D721Med (cell line): ENCODE measurements at regions not wholly inside any gene's neighbourhood (a gene's known extent, or its start where the extent isn't known, plus 50 kb on each side); places are given as distances from the start of the nearest gene placed in this dataset.

Experiments
- DNase-seq: peaks from one replicate; pipeline ENCODE4 v3.0.0; 2011; ENCODE audit warnings: low spot score; ENCODE audit not compliant: insufficient read length
- FAIRE-seq: peaks from 2 replicates; lab custom pipeline; 2011; peaks lifted over from hg19 to GRCh38; lab: Jason Lieb, UNC
- CTCF ChIP-seq: IDR thresholded peaks from 2 replicates; pipeline ENCODE4 v1.5.1; 2012; ENCODE audit warnings: mild to moderate bottlenecking, control low read depth; ENCODE audit not compliant: insufficient read depth; ENCODE audit errors: missing control alignments

GRCh38 chr6:40131675-40132074, 197.4 kb upstream of the MOCS1 start:
- no peak for DNase-seq
- FAIRE-seq: no peak
- TF ChIP-seq CTCF: no peak

- no peak for TF ChIP-seq CTCF
- DNase-seq (no peak), FAIRE-seq (no peak)
Measured at GRCh38 chr6:40128127-40128526, 193.9 kb upstream of the MOCS1 start.

- DNase-seq: no peak
- no peak for FAIRE-seq
- TF ChIP-seq CTCF: no peak
Measured at GRCh38 chr6:40125680-40126394, 191.6 kb upstream of the MOCS1 start.

GRCh38 chr6:40124924-40125323, 190.7 kb upstream of the MOCS1 start:
- TF ChIP-seq CTCF: no peak
- FAIRE-seq (no peak), DNase-seq (no peak)

- FAIRE-seq (no peak), DNase-seq (no peak)
- TF ChIP-seq CTCF: no peak
Measured at GRCh38 chr6:40116832-40117231, 182.6 kb upstream of the MOCS1 start.

GRCh38 chr6:40112350-40112749, 178.1 kb upstream of the MOCS1 start:
- FAIRE-seq (no peak), DNase-seq (no peak)
- TF ChIP-seq CTCF: no peak

- TF ChIP-seq CTCF: no peak
- DNase-seq: no peak
- no peak for FAIRE-seq
Measured at GRCh38 chr6:40108736-40109135, 174.5 kb upstream of the MOCS1 start.
